Colon (tissue), 2 donors: ENCODE measurements at regions not wholly inside any gene's neighbourhood (a gene's known extent, or its start where the extent isn't known, plus 50 kb on each side); places are given as distances from the start of the nearest gene placed in this dataset.
"Not testable (repeated sequence)": the region's sequence is repeated elsewhere in the genome, so short reads cannot be mapped to it uniquely, and the experiment has no call there.

Experiments used
- FAIRE-seq: peaks from 2 replicates; lab custom pipeline; 2012; peaks lifted over from hg19 to GRCh38; lab: Jason Lieb, UNC
- donor health status: control.
- donor health status: control.

- no peak for FAIRE-seq
Observed at GRCh38 chr6:27161115-27161514, 86.4 kb upstream of the PRSS16 start.

GRCh38 chr6:27161603-27161945, 85.9 kb upstream of the PRSS16 start:
- FAIRE-seq, result no peak

- peak; percentile 33 for FAIRE-seq
Observed at GRCh38 chr6:27161946-27162603, 85.4 kb upstream of the PRSS16 start.

- no peak for FAIRE-seq
Observed at GRCh38 chr6:27163834-27164233, 83.7 kb upstream of the PRSS16 start.

GRCh38 chr6:27168108-27168507, 79.4 kb upstream of the PRSS16 start:
- FAIRE-seq, result no peak

GRCh38 chr6:27168586-27169443, 78.7 kb upstream of the PRSS16 start:
- no peak for FAIRE-seq

- not testable (repeated sequence) for FAIRE-seq
Observed at GRCh38 chr6:27172524-27173231, 74.8 kb upstream of the PRSS16 start.

GRCh38 chr6:27173232-27173601, 74.3 kb upstream of the PRSS16 start:
- not testable (repeated sequence) for FAIRE-seq

- no peak for FAIRE-seq
Observed at GRCh38 chr6:27174958-27175357, 72.5 kb upstream of the PRSS16 start.

- no peak for FAIRE-seq
Observed at GRCh38 chr6:27176096-27176495, 71.4 kb upstream of the PRSS16 start.

- FAIRE-seq, result peak; percentile 78
Observed at GRCh38 chr6:27176523-27177484, 70.7 kb upstream of the PRSS16 start.

GRCh38 chr6:27177485-27178406, 69.8 kb upstream of the PRSS16 start:
- FAIRE-seq, result no peak

- FAIRE-seq, result no peak
Observed at GRCh38 chr6:27178407-27178730, 69.1 kb upstream of the PRSS16 start.

GRCh38 chr6:27178860-27179259, 68.6 kb upstream of the PRSS16 start:
- no peak for FAIRE-seq

GRCh38 chr6:27183060-27183832, 64.3 kb upstream of the PRSS16 start:
- FAIRE-seq, result no peak

- FAIRE-seq, result no peak
Observed at GRCh38 chr6:27187231-27188060, 60.1 kb upstream of the PRSS16 start.

- FAIRE-seq, result no peak
Observed at GRCh38 chr6:27188061-27188884, 59.2 kb upstream of the PRSS16 start.

GRCh38 chr6:27188885-27189418, 58.5 kb upstream of the PRSS16 start:
- no peak for FAIRE-seq
